Common myeloid progenitor, CD34-positive (primary cell): ENCODE measurements at regions not wholly inside any gene's neighbourhood (a gene's known extent, or its start where the extent isn't known, plus 50 kb on each side); places are given as distances from the start of the nearest gene placed in this dataset.

ENCODE experiments used
- CTCF ChIA-PET: fragments of 350-600 bp; sonication (Branson Sonifier 250); formaldehyde crosslinking; loops from one replicate; lab custom pipeline; 2021; ENCODE audit warnings: antibody characterized with exemption; lab: Charles Lee
- POLR2A ChIA-PET: fragments of 350-600 bp; sonication (Branson Sonifier 250); formaldehyde crosslinking; loops from one replicate; lab custom pipeline; 2021; ENCODE audit warnings: antibody characterized with exemption; lab: Charles Lee
- DNase-seq, 3 donors: peaks; one replicate each; pipeline versions ENCODE4 v3.0.0 to v3.0.0-alpha.2; 2013
- H3K27ac ChIP-seq, 2 experiments: 1 replicate in 1 of 2; 2 replicates in 1 of 2; pipeline ENCODE4 v1.7.0; 2013; ENCODE audit warnings: inconsistent platforms in 2 of 2, low read length in 2 of 2, mild to moderate bottlenecking in 2 of 2, low read depth in 1 of 2, moderate library complexity in 1 of 2; ENCODE audit not compliant: severe bottlenecking in 2 of 2, insufficient read depth in 1 of 2, poor library complexity in 1 of 2
- H3K27me3 ChIP-seq, 5 experiments: replicated peaks in 2 of 5; 1 replicate in 3 of 5; 2 replicates in 2 of 5; pipeline versions ENCODE4 v1.6.1 to v1.7.0; 2013; ENCODE audit warnings: low read length in 4 of 5, mild to moderate bottlenecking in 2 of 5, moderate library complexity in 2 of 5, inconsistent platforms in 1 of 5; ENCODE audit not compliant: insufficient read depth in 5 of 5, control insufficient read depth in 4 of 5
- H3K36me3 ChIP-seq, 4 experiments: 1 replicate in 2 of 4; 2 replicates in 2 of 4; pipeline versions ENCODE4 v1.6.1 to v1.7.0; 2013; ENCODE audit warnings: low read length in 3 of 4, control low read depth in 1 of 4, mild to moderate bottlenecking in 1 of 4; ENCODE audit not compliant: control insufficient read depth in 4 of 4, insufficient read depth in 4 of 4
- H3K4me1 ChIP-seq, 4 experiments: 1 replicate in 3 of 4; 2 replicates in 1 of 4; pipeline versions ENCODE4 v1.6.1 to v1.7.1; 2013; ENCODE audit warnings: low read length in 3 of 4, mild to moderate bottlenecking in 3 of 4, control low read depth in 1 of 4, inconsistent platforms in 1 of 4, moderate library complexity in 1 of 4; ENCODE audit not compliant: control insufficient read depth in 4 of 4, insufficient read depth in 4 of 4; ENCODE audit errors: control extremely low read depth in 1 of 4
- H3K4me3 ChIP-seq, 7 experiments: 1 replicate in 4 of 7; 2 replicates in 3 of 7; pipeline versions ENCODE4 v1.5.1 to v1.7.0; 2013; ENCODE audit warnings: mild to moderate bottlenecking in 7 of 7, low read length in 6 of 7, moderate library complexity in 6 of 7, inconsistent platforms in 2 of 7, low read depth in 2 of 7, control low read depth in 1 of 7; ENCODE audit not compliant: insufficient read depth in 4 of 7, control insufficient read depth in 1 of 7; ENCODE audit errors: extremely low read depth in 1 of 7
- H3K9me3 ChIP-seq, 5 experiments: 1 replicate in 4 of 5; 2 replicates in 1 of 5; pipeline versions ENCODE4 v1.6.1 to v1.7.1; 2013; ENCODE audit warnings: low read length in 4 of 5, mild to moderate bottlenecking in 2 of 5, inconsistent platforms in 1 of 5, low read depth in 1 of 5, moderate library complexity in 1 of 5; ENCODE audit not compliant: control insufficient read depth in 4 of 5, insufficient read depth in 2 of 5; ENCODE audit errors: control extremely low read depth in 1 of 5
- WGBS: methylation state at CpG from one replicate; pipeline ENCODE4 v1.1.5; 2013; ENCODE audit not compliant: insufficient coverage; 5-methylcytosine and 5-hydroxymethylcytosine counted together

GRCh38 chr1:22352896-22353295 lies 98.8 kb upstream of the ZBTB40 start:
- peaks cover 3 to 78% (median 49%) of the 10 kb centered on the region in 5 experiments for H3K27me3 ChIP-seq
- ChIA-PET POLR2A (no interaction called here), CTCF (no interaction called here)
- no peak for DNase-seq
- WGBS: 100% methylated on average over 4 of the region's 7 CpGs
- H3K4me1 ChIP-seq: no peaks in the 10 kb centered on the region
- H3K4me3 ChIP-seq: no peak overlapping the region
- no peak overlapping the region for H3K27ac ChIP-seq
- H3K9me3 ChIP-seq: no peaks in the 10 kb centered on the region
- H3K36me3 ChIP-seq: no peaks in the 10 kb centered on the region

GRCh38 chr1:22359427-22359826 lies 92.2 kb upstream of the ZBTB40 start:
- DNase-seq: no peak
- H3K36me3 ChIP-seq: no peaks in the 10 kb centered on the region
- no peak overlapping the region for H3K4me3 ChIP-seq
- H3K27ac ChIP-seq: no peak overlapping the region
- H3K9me3 ChIP-seq: peaks cover 0 to 2% (median 0%) of the 10 kb centered on the region in 5 experiments
- WGBS: 95% methylated on average over 3 of the region's 4 CpGs
- POLR2A ChIA-PET: no interaction called here
- CTCF ChIA-PET: no interaction called here
- no peaks in the 10 kb centered on the region for H3K4me1 ChIP-seq
- H3K27me3 ChIP-seq: peaks cover 0 to 50% (median 28%) of the 10 kb centered on the region in 5 experiments

- ChIA-PET CTCF (no interaction called here), POLR2A (no interaction called here)
- H3K9me3 ChIP-seq: peaks cover 0 to 2% (median 0%) of the 10 kb centered on the region in 5 experiments
- H3K4me1 ChIP-seq: no peaks in the 10 kb centered on the region
- H3K4me3 ChIP-seq: no peak overlapping the region
- H3K27me3 ChIP-seq: peaks cover 0 to 53% (median 25%) of the 10 kb centered on the region in 5 experiments
- no peak overlapping the region for H3K27ac ChIP-seq
- 61% methylated on average over 4 of the region's 6 CpGs for whole genome bisulfite sequencing
- H3K36me3 ChIP-seq: no peaks in the 10 kb centered on the region
- no peak for DNase-seq
Observed at GRCh38 chr1:22362626-22363402, 88.8 kb upstream of the ZBTB40 start.

DNA sequence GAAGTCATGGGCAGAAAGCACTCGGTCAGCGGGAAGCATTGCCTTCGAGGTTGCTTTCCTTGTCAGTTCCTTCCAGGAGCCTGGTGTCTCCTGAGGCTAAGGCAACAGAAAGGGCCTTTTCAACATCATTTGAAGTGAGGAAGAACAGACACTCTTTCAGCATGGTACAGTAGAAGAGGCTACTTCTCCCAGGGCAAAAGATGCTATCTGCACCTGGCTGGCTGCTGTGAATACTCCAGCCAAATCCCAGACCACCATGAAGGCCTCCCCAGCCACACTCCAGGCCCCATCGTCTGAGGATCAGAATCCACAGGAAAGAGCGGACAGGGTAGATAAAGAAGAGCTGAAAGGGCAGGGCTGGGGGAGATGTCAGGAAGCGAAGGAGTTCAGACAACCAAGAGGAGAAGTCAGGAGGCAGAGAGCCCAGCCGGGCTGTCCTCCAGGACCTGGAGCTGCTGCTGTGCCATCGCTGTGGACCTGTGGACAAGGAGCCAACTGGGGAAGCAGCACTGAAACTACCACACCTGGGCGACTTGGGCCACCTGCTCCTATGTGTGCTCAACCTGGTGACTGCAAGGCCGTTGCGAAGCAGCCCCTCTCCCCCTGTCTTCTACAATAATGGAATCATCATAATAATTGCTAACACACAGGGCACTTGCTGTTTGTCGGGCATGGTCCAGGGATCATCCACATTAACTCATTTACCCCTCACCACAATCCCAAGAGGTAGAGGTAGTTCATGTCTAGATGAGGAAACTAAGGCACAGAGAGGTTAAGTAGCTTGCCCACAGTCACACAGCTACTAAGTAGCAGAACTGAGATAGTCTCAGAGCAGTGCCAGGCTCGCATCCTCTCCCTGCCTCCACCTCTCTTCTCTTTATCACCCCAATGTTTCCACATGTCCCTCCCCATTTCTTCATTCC lies 88.0 kb upstream of the ZBTB40 start:
- Histone ChIP-seq H3K9me3 (no peaks in the 10 kb centered on the region), H3K4me3 (no peak overlapping the region), H3K27me3 (peaks cover 0 to 51% (median 20%) of the 10 kb centered on the region in 5 experiments), H3K36me3 (no peaks in the 10 kb centered on the region), H3K27ac (no peak overlapping the region), H3K4me1 (no peaks in the 10 kb centered on the region)
- DNase-seq: no peak
- ChIA-PET POLR2A (no interaction called here), CTCF (no interaction called here)
- 77% methylated on average over 6 of the region's 13 CpGs for WGBS

DNA sequence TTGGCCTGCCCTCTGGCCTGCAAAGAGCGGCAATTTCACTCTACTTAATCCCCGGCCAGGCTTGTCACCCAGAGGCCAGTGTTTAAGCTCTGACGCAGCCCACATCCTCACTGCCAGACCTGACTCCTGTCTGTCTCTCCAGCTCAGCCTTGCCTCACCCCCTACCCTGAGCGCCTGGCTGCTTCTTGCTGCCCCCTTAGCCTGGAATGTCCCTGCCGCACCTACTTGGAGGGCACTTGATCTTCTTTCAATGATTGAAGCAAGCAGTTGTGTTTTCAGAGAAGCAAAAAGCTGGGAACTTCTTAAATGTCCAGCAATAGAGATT lies 87.4 kb upstream of the ZBTB40 start:
- no peak for DNase-seq
- POLR2A ChIA-PET: no interaction called here
- CTCF ChIA-PET: no interaction called here
- Histone ChIP-seq H3K27ac (no peak overlapping the region), H3K4me3 (no peak overlapping the region), H3K4me1 (no peaks in the 10 kb centered on the region), H3K27me3 (peaks cover 0 to 50% (median 17%) of the 10 kb centered on the region in 5 experiments), H3K9me3 (no peaks in the 10 kb centered on the region), H3K36me3 (no peaks in the 10 kb centered on the region)
- WGBS: 91% methylated on average over 3 of the region's 5 CpGs

DNA sequence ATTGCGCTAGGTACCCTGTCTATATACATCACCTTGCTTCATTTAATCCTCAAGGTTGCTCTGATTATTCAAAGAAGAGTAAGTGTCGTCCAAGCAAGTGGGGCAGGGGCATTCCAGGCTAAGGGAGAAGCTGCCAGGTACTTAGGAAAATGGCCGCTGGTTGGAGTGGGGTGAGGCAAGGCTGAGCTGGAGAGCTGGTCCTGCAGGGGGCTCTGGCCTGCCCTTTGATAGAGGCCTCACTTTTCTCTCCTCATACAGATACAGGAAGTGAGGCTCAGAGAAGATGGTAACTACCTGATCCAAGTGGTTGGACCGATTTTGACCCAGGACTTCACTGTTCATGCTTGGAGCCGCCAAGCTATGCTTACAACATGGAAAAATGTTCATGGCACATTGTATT lies 86.9 kb upstream of the ZBTB40 start:
- WGBS: 89% methylated on average over 4 of the region's 5 CpGs
- Histone ChIP-seq H3K36me3 (no peaks in the 10 kb centered on the region), H3K4me3 (no peak overlapping the region), H3K9me3 (no peaks in the 10 kb centered on the region), H3K27ac (no peak overlapping the region), H3K4me1 (no peaks in the 10 kb centered on the region), H3K27me3 (peaks cover 0 to 52% (median 18%) of the 10 kb centered on the region in 5 experiments)
- no peak for DNase-seq
- POLR2A ChIA-PET: no interaction called here
- CTCF ChIA-PET: no interaction called here
